HCT116 (cell line): ENCODE measurements at regions not wholly inside any gene's neighbourhood (a gene's known extent, or its start where the extent isn't known, plus 50 kb on each side); places are given as distances from the start of the nearest gene placed in this dataset.

Experiments used
- ATAC-seq: fragments of 200-7000 bp; cut with Tn5 transposase; 2 replicates; pipeline ENCODE4 v1.9.1; 2020; ENCODE audit warnings: mild to moderate bottlenecking, moderate library complexity
- BruUV-seq: library from RNA; stranded (reverse); fragments of 400-500 nt; replicated peaks from 2 replicates; lab custom pipeline; 2021; lab: Mats Ljungman, UMichigan
- CTCF ChIA-PET: fragments of 300-600 bp; sonication (Branson Sonifier 250); formaldehyde crosslinking; loops from one replicate; lab custom pipeline; 2021; ENCODE audit warnings: antibody characterized with exemption; lab: Charles Lee
- POLR2A ChIA-PET: fragments of 300-600, 350-600 bp; sonication (Branson Sonifier 250); formaldehyde crosslinking; loops from one replicate; lab custom pipeline; 2021; ENCODE audit warnings: antibody characterized with exemption; lab: Charles Lee
- RAD21 ChIA-PET, 2 experiments: fragments of 300-600 bp; sonication (Branson Sonifier 250); formaldehyde crosslinking; loops; one replicate each; lab custom pipeline; 2023; ENCODE audit warnings: low total read pairs in 2 of 2; ENCODE audit not compliant: uncharacterized antibody in 2 of 2, unreplicated experiment in 2 of 2, low non-redundant PET in 1 of 2; lab: Charles Lee
- DNase-seq: peaks from one replicate; pipeline ENCODE4 v3.0.0-alpha.2; 2010; ENCODE audit warnings: low read depth, low spot score
- H2AFZ ChIP-seq: fragments of 200-600 bp; shearing (Covaris generic), sonication (generic); 2 replicates; pipeline ENCODE4 v1.6.1; 2017; ENCODE audit warnings: low read depth, mixed run types, mixed read lengths, antibody characterized with exemption, low read length; ENCODE audit not compliant: poor library complexity, severe bottlenecking
- H3K27ac ChIP-seq: 2 replicates; pipeline ENCODE4 v1.5.1; 2012; ENCODE audit warnings: low read depth, low read length
- H3K27me3 ChIP-seq: fragments of 200-600 bp; sonication (generic); 2 replicates; pipeline ENCODE4 v1.6.1; 2016; ENCODE audit warnings: mixed run types, low read length, mixed read lengths; ENCODE audit not compliant: insufficient read depth
- H3K36me3 ChIP-seq, 2 experiments: fragments of 200-500 bp in 1 of 2; fragments of 200-600 bp in 1 of 2; sonication (Bioruptor generic) in 1 of 2; sonication (generic) in 1 of 2; 2 replicates each; pipeline versions ENCODE4 v1.5.1 to v1.6.1; 2014 to 2016; ENCODE audit warnings: low read length in 2 of 2, inconsistent platforms in 1 of 2, mixed read lengths in 1 of 2, mixed run types in 1 of 2; ENCODE audit not compliant: insufficient read depth in 2 of 2, control insufficient read depth in 1 of 2
- H3K4me1 ChIP-seq, 2 experiments: fragments of 200-600 bp in 1 of 2; sonication (generic) in 1 of 2; 2 replicates each; pipeline versions ENCODE4 v1.5.1 to v1.6.1; 2012 to 2017; ENCODE audit warnings: low read length in 2 of 2, inconsistent platforms in 1 of 2, mild to moderate bottlenecking in 1 of 2, mixed read lengths in 1 of 2, mixed run types in 1 of 2, moderate library complexity in 1 of 2; ENCODE audit not compliant: insufficient read depth in 2 of 2, control insufficient read depth in 1 of 2
- H3K4me2 ChIP-seq: fragments of 200-600 bp; sonication (generic); 2 replicates; pipeline ENCODE4 v1.6.1; 2017; ENCODE audit warnings: mixed run types, low read length, mixed read lengths
- H3K4me3 ChIP-seq, 2 experiments: fragments of 200-600 bp in 1 of 2; sonication (generic) in 1 of 2; replicated peaks in 1 of 2; 2 replicates each; pipeline ENCODE4 v1.5.1; 2011 to 2016; ENCODE audit warnings: low read length in 2 of 2, control low read depth in 1 of 2, low read depth in 1 of 2, mild to moderate bottlenecking in 1 of 2, mixed read lengths in 1 of 2, mixed run types in 1 of 2
- H3K79me2 ChIP-seq: fragments of 200-600 bp; sonication (generic); 2 replicates; pipeline ENCODE4 v1.6.1; 2017; ENCODE audit warnings: mild to moderate bottlenecking, mixed run types, low read length, moderate library complexity, mixed read lengths; ENCODE audit not compliant: insufficient read depth
- H3K9ac ChIP-seq: fragments of 200-600 bp; sonication (generic); 2 replicates; pipeline ENCODE4 v1.6.1; 2016; ENCODE audit warnings: low read length, mixed read lengths
- H3K9me2 ChIP-seq: fragments of 200-600 bp; sonication (generic), shearing (Covaris generic); 2 replicates; pipeline ENCODE4 v1.6.1; 2017; ENCODE audit warnings: mixed run types, mild to moderate bottlenecking, moderate library complexity; ENCODE audit not compliant: insufficient read depth
- H3K9me3 ChIP-seq, 2 experiments: fragments of 200-500 bp in 1 of 2; fragments of 200-600 bp in 1 of 2; sonication (Bioruptor generic) in 1 of 2; sonication (generic) in 1 of 2; 2 replicates each; pipeline ENCODE4 v1.6.1; 2014 to 2017; ENCODE audit warnings: low read length in 2 of 2, mixed read lengths in 2 of 2, inconsistent platforms in 1 of 2, low read depth in 1 of 2, mild to moderate bottlenecking in 1 of 2, mixed run types in 1 of 2, moderate library complexity in 1 of 2; ENCODE audit not compliant: control insufficient read depth in 1 of 2, insufficient read depth in 1 of 2
- H4K20me1 ChIP-seq: fragments of 200-600 bp; sonication (generic), shearing (Covaris generic); 2 replicates; pipeline ENCODE4 v1.6.1; 2017; ENCODE audit warnings: mixed run types, mild to moderate bottlenecking, moderate library complexity; ENCODE audit not compliant: insufficient read depth
- CEBPB ChIP-seq: IDR thresholded peaks from 2 replicates; pipeline ENCODE4 v1.6.1; 2012; ENCODE audit warnings: low read depth
- EGR1 ChIP-seq: IDR thresholded peaks from 2 replicates; pipeline ENCODE4 v1.6.1; 2012; ENCODE audit warnings: low read depth
- ELF1 ChIP-seq: IDR thresholded peaks from 2 replicates; pipeline ENCODE4 v1.6.1; 2012; ENCODE audit warnings: low read depth, borderline replicate concordance
- EZH2 ChIP-seq: fragments of 200-600 bp; sonication (generic); IDR thresholded peaks from 2 replicates; pipeline ENCODE4 v1.6.1; 2017; ENCODE audit warnings: antibody characterized with exemption, mixed run types
- EZH2phosphoT487 ChIP-seq: fragments of 200-600 bp; IDR thresholded peaks from 2 replicates; pipeline ENCODE4 v1.6.1; 2018; ENCODE audit warnings: antibody characterized with exemption, borderline replicate concordance
- JUND ChIP-seq: IDR thresholded peaks from 2 replicates; pipeline ENCODE4 v1.6.1; 2012
- POLR2A ChIP-seq: IDR thresholded peaks from 2 replicates; pipeline ENCODE4 v1.7.0; 2011; ENCODE audit warnings: borderline replicate concordance; ENCODE audit not compliant: insufficient read depth, insufficient read length; ENCODE audit errors: extremely low read depth
- RAD21 ChIP-seq: IDR thresholded peaks from 2 replicates; pipeline ENCODE4 v1.6.1; 2012; ENCODE audit warnings: low read depth, mild to moderate bottlenecking
- SIN3A ChIP-seq: IDR thresholded peaks from 2 replicates; pipeline ENCODE4 v1.6.1; 2012; ENCODE audit warnings: low read depth
- SP1 ChIP-seq: IDR thresholded peaks from 2 replicates; pipeline ENCODE4 v1.6.1; 2012; ENCODE audit warnings: low read depth
- SRF ChIP-seq: IDR thresholded peaks from 2 replicates; pipeline ENCODE4 v1.6.1; 2012; ENCODE audit warnings: low read depth
- TCF7L2 ChIP-seq: IDR thresholded peaks from 2 replicates; pipeline ENCODE4 v1.7.0; 2011; ENCODE audit warnings: borderline replicate concordance, inconsistent platforms; ENCODE audit not compliant: insufficient read depth, insufficient read length; ENCODE audit errors: extremely low read depth
- YY1 ChIP-seq: IDR thresholded peaks from 2 replicates; pipeline ENCODE4 v1.6.1; 2011; ENCODE audit warnings: low read length, low read depth, moderate library complexity, mild to moderate bottlenecking; ENCODE audit not compliant: insufficient replicate concordance; ENCODE audit errors: extremely low read depth
- ZFX ChIP-seq: fragments of 450-650 bp; IDR thresholded peaks from 2 replicates; pipeline ENCODE4 v1.6.1; 2017
- ZNF274 ChIP-seq: fragments of 200-500 bp; sonication (Bioruptor generic); IDR thresholded peaks from 2 replicates; pipeline ENCODE4 v1.6.1; 2014; ENCODE audit warnings: mild to moderate bottlenecking, low read depth, low read length, inconsistent platforms
- intact Hi-C: fragments of 100-400 bp; cut with micrococcal nuclease; formaldehyde crosslinking; loops from 2 replicates; pipeline ENCODE4 v1.10.0; 2022
- TF ChIP-seq, protein P1 (sequence below): IDR thresholded peaks from 2 replicates; pipeline ENCODE4 v1.6.1; 2012
- TF ChIP-seq, protein P2 (sequence below), 3 experiments: fragments of 200-600 bp in 1 of 3; sonication (generic) in 1 of 3; IDR thresholded peaks in 2 of 3; conservative IDR thresholded peaks in 1 of 3; 2 replicates each; pipeline ENCODE4 v1.5.1; 2012 to 2017; ENCODE audit warnings: low read depth in 2 of 3, low read length in 2 of 3, antibody characterized with exemption in 1 of 3, borderline replicate concordance in 1 of 3, control low read depth in 1 of 3, mild to moderate bottlenecking in 1 of 3, mixed read lengths in 1 of 3, mixed run types in 1 of 3, moderate library complexity in 1 of 3; ENCODE audit not compliant: insufficient read depth in 1 of 3
- TF ChIP-seq, protein P3 (sequence below): IDR thresholded peaks from 2 replicates; pipeline ENCODE4 v1.6.1; 2012

DNA sequence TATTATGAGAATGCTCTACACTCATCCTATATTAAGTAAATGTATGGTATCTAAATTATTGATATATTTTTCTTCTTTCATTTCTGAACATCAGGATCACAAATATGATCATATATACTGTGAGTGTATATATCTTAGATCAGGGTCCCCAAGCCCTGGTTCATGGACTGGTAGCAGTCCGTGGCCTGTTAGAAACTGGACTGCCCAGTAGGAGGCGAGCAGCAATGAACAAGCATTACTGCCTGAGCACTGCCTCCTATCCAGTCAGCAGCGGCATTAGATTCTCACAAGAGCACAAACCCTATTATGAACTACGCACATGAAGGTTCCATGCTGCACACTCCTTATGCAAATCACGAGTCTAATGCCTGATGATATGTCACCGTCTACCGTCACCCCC is 1247.1 kb upstream of the NXPH2 start:
- Histone ChIP-seq H3K79me2 (no peaks in the 10 kb centered on the region), H3K4me2 (no peak overlapping the region), H4K20me1 (no peaks in the 10 kb centered on the region), H3K9ac (no peak overlapping the region), H3K36me3 (no peaks in the 10 kb centered on the region), H3K9me3 (no peaks in the 10 kb centered on the region), H3K9me2 (no peaks in the 10 kb centered on the region), H3K27me3 (no peaks in the 10 kb centered on the region), H2AFZ (no peak overlapping the region), H3K27ac (no peak overlapping the region), H3K4me1 (no peaks in the 10 kb centered on the region), H3K4me3 (no peak overlapping the region)
- ATAC-seq: peak; percentile 57; the same call in 1 of the 2 replicates
- BruUV-seq: no TSS peak
- POLR2A ChIA-PET: no interaction called here
- RAD21 ChIA-PET: no interaction called here
- intact Hi-C loops: no loop called here
- no peak for DNase-seq
- TF ChIP-seq ELF1 (no peak), ZNF274 (no peak), YY1 (no peak), JUND (no peak), SP1 (no peak), SIN3A (no peak), RAD21 (no peak), EZH2 (no peak), ZFX (no peak), EZH2phosphoT487 (no peak), TCF7L2 (no peak), SRF (no peak), CEBPB (no peak), EGR1 (no peak), POLR2A (no peak)
- TF ChIP-seq, protein P1, sequence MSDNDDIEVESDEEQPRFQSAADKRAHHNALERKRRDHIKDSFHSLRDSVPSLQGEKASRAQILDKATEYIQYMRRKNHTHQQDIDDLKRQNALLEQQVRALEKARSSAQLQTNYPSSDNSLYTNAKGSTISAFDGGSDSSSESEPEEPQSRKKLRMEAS: no peak
- TF ChIP-seq, protein P2, sequence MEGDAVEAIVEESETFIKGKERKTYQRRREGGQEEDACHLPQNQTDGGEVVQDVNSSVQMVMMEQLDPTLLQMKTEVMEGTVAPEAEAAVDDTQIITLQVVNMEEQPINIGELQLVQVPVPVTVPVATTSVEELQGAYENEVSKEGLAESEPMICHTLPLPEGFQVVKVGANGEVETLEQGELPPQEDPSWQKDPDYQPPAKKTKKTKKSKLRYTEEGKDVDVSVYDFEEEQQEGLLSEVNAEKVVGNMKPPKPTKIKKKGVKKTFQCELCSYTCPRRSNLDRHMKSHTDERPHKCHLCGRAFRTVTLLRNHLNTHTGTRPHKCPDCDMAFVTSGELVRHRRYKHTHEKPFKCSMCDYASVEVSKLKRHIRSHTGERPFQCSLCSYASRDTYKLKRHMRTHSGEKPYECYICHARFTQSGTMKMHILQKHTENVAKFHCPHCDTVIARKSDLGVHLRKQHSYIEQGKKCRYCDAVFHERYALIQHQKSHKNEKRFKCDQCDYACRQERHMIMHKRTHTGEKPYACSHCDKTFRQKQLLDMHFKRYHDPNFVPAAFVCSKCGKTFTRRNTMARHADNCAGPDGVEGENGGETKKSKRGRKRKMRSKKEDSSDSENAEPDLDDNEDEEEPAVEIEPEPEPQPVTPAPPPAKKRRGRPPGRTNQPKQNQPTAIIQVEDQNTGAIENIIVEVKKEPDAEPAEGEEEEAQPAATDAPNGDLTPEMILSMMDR (IDR thresholded peaks at IDR 0.05 in 2 of 3, conservative IDR thresholded peaks at IDR 0.05 in 1 of 3; ENCODE audit: borderline replicate concordance in 1 of 3, insufficient read depth in 1 of 3, low read depth in 2 of 3, low read length in 2 of 3): no peak; a peak in 1 of 6 replicates
- TF ChIP-seq, protein P3, sequence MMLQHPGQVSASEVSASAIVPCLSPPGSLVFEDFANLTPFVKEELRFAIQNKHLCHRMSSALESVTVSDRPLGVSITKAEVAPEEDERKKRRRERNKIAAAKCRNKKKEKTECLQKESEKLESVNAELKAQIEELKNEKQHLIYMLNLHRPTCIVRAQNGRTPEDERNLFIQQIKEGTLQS: no peak
- CTCF ChIA-PET: no interaction called here
